HG03103 (cell line): ENCODE measurements at regions not wholly inside any gene's neighbourhood (a gene's known extent, or its start where the extent isn't known, plus 50 kb on each side); places are given as distances from the start of the nearest gene placed in this dataset.

Source experiments
- ATAC-seq: cut with Tn5 transposase; IDR thresholded peaks from one replicate; pipeline ENCODE4 v1.9.1; 2021; ENCODE audit warnings: low read depth; ENCODE audit not compliant: unreplicated experiment

DNA sequence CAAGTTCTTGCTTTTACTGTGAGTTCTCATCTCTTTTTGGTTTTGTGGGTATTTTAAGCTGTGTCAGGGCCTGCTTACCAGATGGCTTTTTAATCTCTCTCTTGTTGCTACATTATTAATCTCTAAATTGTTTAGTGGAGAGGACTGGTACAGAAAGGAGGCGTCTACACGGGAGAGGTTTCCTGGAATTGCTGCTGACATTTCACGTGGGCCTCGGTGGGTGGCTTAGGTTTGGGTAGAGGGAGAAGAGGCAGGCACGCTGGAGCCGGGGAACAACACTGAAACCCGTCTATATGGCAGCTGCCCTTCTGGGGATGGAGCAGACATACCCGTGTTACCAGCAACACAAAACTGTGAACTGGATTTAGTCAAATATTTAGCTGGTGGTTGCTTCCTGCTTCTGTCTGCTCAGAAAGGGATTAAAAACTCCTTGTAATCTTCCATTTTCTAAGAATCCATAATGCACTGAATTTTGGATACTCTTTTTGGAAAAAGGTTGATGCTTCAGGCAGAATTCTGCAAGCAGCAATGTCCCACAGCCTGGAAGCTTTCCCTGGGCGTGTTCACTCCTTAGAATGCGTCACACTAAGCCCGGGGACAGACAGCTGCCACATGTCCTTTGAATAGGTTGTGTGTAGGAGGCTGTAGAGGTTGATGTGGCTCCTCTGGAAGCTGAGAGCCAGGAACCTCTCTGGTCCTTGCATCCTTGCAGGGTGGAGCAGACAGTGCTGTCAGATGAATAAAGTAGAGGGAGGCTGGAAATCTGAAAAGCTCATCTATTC is 199.8 kb upstream of the GATB start:
- ATAC-seq = no peak

DNA sequence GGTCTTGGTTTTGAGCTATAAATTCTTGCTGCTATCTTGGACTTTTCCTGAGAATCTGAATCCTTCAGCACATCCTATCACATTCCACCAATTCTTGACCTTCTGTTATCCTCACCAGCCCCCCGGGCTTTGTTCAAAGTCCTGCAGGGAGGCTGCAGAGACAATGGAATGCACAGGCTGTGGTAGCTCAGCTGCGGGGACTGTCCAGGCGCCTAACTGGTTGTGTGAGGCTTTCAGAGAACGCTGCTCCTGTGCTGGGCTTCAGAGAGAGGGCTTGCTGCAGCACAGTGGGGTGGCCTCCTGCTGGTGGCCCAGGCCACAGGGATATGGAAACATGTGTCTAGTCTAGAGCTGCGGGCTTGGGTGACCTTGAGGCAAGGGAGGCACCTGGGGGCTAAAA is 196.3 kb upstream of the GATB start:
- no peak for ATAC-seq

DNA sequence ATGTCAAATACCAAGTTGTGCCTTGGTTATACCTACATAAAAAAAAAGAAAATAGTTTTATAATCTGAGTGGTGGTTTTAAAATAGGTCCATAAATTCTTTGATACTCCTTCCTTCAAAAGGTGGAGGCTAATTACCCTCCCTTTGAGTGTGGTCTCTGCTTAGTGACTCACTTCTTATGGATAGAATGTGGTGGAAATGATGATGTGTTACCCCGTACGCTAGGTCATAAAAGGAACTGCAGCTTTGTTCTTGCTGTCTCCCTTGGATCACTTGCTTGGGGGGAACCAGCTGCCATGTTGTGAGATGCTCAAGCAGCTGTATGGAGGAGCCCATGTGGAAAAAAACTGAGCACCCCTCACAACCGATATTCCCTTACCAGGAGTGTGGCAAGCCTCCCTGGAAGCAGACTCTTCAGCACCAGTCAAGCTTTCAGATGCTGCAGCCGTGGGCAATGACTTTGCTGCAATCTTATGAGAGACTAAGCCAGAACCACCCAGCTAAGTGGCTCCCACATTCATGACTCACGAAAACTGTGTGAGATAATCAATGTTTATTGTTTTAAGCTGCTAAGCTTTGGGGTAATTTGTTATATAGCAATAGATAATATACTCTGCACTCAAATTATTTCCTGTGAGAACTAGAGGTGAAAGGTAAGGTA is 195.0 kb upstream of the GATB start:
- ATAC-seq = no peak

DNA sequence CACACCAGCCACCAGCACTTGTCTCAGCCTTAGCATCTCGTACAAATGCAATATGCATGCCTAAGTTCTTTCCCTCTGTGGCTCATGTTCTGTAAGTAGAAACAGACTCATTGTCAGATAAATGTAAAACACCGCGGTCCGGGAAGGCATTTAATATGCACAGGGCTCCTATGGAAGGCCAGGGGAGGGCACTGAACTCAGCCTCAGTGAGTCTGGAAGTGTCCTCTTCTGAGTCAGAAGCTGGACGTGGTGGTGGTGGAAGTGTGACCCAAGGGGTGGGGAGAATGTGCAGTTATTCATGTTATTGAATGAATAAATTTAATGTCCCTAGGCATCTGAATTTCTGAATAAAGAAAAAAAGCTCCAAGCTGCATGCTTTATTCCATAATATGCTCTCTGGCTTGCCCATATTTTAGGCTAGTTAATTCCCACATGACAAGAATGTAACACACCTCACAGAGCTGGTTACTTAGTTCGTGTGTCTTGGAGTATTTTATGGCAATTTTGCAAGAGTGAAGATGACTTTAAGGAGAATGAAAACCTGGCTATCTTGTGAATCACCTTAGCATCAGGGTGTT is 193.1 kb upstream of the GATB start:
- ATAC-seq = no peak

DNA sequence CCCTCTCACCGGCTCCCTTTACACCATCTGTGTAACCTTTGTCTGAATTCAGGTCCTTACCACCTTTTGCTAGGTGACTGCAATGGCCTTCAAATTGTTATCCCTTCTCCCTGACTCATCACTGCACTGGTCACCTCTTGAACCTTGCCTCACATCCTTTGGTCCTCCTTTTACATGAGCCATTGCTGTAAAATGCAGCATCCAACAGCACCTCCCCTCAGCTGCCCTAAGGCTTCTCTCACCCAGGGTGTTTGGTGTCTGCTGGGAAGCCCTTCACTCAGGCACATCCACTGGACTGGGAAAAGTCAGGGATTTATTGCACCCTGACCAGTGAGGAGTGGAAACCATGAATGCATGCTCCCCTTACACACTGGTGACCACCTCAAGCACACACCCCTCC is 192.5 kb upstream of the GATB start:
- ATAC-seq = no peak

DNA sequence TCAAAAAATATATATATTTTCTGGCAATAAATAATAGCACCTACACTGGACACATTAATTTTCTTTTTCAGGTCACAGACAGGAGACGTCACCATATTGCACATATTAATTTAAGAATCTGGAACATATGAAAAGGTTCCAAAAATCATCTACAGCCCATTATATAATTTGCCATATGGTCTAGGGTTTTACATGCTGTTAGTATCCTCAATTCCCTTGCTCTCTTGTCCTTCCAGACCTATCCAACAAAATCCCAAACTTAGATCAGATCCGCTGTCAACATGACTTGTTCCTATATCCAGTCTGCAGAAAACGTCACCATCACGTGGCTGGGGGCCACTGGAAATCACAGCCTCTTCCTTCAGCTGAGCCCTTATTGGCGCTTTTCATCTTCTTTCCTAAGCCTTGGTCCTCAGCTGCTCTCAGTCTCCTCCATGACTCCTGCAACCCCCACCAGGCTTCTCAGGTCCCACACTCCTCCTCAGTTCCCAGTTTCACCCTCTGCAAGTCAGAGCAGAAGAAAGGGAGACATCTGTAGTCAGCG is 192.0 kb upstream of the GATB start:
- no peak for ATAC-seq

DNA sequence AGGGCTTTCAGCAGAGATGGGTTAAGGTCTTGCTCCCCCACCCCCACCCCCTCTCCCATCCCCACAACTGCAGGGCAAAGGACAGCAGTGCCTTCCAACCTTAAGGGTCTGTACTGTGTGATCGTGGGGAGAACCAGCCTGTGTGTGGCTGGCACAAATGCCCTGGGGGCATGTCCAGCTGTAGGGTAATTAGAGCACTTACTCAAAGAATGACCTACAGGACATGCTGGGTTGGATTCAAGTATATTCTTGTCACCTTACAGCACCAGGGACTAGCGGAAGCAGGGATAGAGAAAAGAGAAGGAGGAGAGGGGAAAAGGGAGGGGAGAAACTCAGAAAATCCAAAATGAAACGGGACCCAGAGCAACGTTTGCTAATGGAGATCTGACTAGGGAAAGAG is 191.3 kb upstream of the GATB start:
- ATAC-seq = no peak

DNA sequence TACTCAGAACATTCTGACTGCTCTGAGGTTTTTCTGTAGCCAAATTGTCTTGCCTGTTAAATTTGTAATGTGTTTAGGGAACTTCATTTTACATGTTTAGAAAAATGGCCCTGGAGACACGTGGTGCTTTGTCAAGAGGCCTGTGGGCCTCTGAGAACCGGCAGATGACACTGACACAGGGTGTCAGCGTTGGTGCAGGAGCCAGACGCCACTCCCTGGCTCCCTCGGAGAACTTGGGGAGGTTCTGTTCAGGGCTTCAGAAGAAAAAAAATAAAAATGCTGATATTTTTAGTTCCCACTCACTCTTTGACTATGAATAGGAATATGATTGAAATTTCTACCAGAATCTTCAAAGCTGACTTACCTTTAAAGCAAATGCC is 190.9 kb upstream of the GATB start:
- no peak for ATAC-seq

DNA sequence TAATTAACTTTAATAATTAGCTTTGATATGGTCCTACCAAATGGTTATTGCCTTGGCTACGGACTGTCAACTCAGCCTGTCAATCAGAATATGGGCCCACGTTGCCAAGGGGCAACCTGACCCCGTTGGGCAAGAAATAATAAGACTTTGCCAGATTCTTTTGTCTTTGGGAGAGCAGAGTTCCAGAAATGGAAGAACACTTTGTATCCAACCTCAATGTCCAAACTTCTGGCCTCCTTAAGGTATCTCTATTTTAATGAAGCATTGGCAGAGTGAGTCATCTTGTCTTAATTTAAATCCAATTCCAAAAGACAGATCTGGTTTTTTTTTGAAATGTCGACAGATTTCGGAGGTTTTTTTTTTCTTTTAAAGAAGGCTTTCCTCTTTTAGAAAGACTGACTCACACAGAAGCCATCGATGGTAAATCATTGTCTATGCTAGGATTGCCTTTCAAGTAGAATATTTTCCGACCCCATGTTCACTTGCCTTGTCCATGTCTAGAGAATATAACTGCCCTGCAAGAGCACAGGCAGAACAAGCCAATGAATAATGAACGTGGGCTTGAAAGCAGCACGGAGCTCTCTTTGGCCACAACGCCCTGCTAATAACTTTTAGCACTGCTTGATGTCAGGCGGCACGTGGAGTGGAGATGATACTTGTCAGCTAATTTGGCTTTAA is 190.3 kb upstream of the GATB start:
- ATAC-seq = no peak

DNA sequence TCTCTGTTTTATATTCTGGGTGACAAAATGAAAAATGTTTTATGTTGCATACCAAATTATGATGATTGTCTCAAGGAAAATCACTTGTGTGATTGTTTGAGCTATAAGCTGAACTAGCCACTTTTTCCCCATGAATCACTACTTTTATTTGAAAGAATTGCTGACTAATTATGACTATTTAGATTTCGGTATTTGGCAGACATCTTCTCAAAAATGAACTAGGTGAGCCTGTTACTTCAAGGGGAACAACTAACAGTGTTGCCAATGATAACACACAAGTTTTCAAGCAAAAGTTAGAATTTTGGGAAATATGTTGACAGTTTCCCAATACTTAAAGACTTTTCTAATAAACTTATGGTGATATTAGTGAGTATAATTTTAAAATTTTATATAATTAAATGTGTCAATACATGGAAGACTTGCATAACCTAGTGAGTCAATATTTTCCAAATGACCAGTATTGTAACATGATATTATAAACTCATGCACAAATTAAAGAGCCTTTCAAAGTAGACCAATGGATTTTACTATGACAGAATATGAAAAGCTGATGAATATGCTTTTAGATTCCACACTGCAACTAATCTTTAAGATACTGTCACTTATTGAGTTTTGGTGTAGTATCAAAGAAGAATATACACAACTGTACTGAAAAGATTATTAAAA is 187.7 kb upstream of the GATB start:
- no peak for ATAC-seq

DNA sequence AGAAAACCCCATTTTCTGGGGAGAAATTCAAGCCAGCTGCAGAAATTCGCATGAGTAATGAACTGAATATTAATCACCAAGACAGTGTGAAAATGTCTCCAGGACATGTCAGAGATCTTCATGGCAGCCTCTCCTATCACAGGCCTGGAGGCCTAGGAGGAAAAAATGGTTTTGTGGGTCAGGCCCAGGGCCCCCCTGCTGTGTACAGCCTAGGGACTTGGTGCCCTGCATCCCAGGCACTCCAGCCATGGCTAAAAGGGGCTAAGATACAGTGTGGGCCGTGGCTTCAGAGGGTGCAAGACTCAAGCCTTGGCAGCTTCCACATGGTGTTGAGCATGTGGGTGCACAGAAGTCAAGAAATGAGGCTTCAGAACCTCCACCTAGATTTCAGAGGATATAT is 185.9 kb upstream of the GATB start:
- ATAC-seq = no peak

DNA sequence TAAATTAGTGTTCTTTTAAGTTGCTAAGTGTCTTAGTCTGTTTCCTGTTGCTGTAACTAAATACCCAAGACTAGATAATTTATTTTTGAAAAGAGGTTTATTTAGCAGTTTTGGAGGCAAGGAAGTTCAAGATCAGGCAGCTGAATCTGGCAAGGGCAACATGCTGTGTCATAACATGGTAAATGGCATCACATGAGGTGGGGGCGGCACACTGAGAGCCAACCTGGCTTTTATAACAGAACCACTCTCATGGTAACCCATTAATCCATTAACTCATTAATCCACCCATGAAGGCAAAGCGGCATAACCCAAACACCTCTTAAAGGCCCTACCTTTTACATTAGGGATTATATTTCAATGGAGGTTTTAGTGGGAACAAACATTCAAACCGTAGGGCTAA is 182.2 kb upstream of the GATB start:
- no peak for ATAC-seq

DNA sequence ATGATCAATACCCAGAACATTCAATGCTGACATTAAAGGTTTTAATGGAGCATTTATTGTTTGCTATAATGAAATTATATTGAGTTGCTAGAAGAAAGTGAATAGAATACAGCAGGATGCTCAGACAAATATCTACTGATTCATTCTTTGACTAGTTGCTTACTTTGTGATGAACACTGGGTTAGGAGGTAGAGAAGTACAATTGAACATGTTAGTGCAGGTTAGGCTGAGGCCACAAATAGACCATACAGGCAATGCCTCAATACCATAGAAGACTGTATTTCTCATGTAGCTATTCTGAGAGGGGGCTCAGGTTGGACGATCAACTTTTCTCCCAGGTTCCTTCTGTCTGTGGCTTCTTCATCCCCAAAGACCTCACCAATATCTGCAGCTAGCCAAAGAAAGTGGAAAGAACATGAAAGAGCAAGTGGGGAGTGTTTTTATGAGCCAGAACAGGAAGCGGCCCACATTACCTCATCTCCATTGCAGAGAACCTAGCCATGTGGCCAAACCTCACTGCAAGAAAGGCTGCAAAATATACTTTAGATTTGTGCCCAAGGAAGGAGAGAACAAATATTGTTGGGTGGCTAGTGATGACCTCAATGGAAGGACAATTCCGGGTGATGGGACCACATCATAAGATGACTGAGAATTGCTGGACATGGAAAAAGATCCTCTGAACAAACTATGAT is 180.3 kb upstream of the GATB start:
- ATAC-seq = no peak

DNA sequence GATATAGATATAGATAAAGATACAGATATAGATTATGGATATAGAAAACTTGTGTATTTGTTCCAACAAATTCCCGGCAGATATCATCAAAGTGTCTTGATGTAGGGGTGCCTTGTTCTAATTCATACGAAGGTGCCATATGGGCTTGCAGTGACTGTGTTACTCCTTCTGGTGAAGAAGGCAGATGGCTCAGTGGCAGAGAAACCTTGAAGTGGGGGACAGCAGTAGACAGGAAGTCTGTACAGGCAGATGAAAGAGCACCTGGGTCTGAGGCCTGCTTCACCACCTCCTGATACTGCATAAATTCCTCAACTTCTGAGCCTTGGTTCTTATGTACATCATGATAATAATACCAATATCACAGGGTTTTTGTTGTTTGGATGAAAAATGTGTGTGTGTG is 179.5 kb upstream of the GATB start:
- no peak for ATAC-seq

DNA sequence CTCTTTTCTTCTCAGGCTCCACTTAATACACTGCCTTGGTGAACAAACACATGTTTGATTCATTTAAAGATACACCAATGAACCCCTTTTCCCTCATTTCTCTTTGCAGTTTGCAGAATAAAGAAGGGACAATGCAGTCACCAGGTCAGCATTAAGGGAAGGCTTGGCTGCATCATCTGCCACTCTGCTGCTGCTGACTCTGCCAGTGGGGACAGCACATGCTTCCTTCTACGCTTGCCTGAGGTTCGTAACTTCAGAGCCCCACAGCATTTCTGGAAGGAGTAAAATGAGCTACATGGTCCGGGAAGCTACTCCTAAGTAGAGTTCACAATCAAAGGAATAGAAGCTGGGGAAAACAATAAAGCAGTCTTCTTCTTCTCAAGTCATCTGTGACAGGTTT is 178.9 kb upstream of the GATB start:
- ATAC-seq = no peak

DNA sequence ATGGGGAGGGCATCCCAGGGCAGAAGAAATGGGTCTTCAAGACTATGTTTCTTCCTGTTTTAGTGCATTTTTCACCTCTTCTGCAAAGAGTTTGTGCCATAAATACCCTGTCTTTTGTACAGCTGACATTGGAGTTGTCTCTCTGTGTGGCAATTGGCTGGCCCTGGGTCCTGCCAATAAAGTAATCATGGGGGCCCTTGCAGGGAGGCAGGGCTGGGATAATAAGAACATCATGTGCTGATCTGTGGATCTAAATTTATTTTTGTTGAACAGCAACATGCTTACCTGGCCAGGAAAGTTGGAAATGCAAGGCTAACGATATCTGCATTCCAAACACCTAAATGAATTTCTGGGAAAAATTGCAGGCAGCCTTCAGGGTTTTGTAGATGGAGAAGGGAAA is 174.6 kb upstream of the GATB start:
- ATAC-seq = no peak

DNA sequence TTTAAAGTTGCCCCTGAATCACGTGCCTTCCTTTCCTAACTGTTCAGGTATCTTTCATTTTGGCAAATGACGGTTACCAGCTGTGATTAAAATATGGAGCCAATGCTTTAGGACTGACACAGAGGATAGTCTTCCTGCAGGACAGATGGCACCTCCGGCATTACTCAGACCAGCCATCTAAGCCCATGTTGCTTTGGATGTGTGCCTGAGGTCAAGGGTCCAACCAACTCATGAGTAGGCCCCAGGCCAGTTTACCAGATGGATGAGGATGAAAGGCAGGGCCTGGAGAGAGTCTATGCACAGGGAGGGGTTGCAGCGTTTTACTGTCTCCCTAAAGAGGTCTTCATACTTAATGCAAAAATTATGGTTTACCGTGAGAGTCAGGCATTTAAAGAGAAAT is 174.0 kb upstream of the GATB start:
- ATAC-seq = no peak

DNA sequence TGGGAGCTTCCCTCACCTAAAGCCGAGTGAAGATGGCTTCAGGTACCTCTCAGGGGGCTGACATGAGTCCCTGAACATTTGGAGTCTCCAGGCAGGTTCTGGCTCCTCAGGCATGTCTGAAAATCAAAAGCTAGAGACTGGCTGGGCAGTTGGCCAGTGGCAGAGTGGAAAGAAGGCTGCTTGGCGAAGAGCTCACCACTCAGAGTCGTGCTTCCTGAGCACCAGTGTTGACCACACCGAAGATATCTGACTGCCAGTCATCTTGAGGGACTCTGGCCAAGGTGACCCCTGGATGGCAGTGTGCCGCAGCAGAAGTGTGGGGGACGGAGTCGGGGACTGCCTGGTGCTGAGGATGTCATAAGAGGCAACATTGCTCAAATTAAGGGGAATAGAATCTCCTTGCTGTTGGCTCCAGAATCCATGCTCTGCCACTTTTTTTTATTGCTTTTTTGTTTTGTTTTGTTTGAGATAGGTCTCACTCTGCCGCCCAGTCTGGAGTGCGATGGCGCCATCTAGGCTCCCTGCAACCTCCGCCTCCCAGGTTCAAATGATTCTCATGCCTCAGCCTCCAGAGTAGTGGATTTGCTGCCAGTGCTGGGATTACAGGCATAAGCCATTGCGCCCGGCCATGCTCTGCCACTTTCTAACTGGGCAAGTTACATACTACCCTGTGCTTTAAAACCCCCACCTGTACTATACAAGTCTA is 172.5 kb upstream of the GATB start:
- no peak for ATAC-seq

DNA sequence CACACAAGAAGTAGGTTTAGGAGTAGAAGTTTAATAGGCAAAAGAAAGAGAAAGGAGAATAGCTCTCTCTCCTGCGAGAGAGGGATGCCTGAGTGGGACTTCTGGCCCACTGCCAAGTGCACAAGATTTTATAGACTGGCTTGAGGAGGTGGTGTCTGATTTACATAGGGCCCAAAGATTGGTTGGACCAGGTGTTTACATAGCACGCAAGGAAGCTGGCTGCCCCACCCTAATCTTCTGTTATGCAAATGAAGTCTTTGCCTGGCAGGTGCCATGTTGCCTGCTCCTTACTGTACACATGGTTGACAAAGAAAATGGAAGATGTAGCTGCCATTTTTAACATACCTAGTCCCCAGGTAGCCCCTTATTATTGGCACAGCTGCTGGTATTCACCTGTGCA is 170.8 kb upstream of the GATB start:
- no peak for ATAC-seq

DNA sequence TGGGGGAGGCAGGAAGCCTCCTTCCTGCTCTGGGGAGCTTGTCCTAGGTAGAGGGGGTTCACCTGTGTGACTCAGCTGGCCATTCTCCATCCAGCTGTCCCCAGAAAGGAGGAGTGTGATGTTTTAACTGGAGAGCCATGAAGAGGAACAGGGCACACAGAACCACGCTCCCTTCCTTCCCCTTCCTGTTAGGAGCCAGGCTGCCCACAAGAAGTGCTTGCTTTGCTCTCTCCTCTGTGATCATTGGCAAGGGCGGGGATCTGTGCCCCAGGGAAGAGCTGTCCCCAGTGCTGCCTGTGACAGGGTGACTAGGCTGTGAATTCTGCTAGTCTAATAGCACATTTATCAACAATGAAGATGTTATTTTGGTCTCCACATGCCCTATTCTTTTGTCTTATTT is 169.6 kb upstream of the GATB start:
- no peak for ATAC-seq
